Kidney (tissue), 13 donors: ENCODE measurements at regions not wholly inside any gene's neighbourhood (a gene's known extent, or its start where the extent isn't known, plus 50 kb on each side); places are given as distances from the start of the nearest gene placed in this dataset.

ENCODE experiments used
- DNase-seq, 5 donors: peaks; one replicate each; pipeline ENCODE4 v3.0.0-alpha.2; 2013 to 2020
- FAIRE-seq: peaks from 2 replicates; lab custom pipeline; 2012; peaks lifted over from hg19 to GRCh38; lab: Jason Lieb, UNC
- H3K27ac ChIP-seq, 2 donors: one replicate each; pipeline ENCODE4 v1.7.0; 2013; ENCODE audit warnings: low read depth in 2 of 2, low read length in 2 of 2, inconsistent platforms in 1 of 2
- H3K27me3 ChIP-seq: one replicate; pipeline ENCODE4 v1.7.1; 2013; ENCODE audit warnings: low read length, inconsistent platforms; ENCODE audit not compliant: control insufficient read depth, insufficient read depth
- H3K36me3 ChIP-seq, 3 donors: one replicate each; pipeline versions ENCODE4 v1.7.0 to v1.7.1; 2013; ENCODE audit warnings: low read length in 3 of 3, control low read depth in 1 of 3, inconsistent platforms in 1 of 3; ENCODE audit not compliant: insufficient read depth in 3 of 3, control insufficient read depth in 2 of 3
- H3K4me1 ChIP-seq, 3 donors: one replicate each; pipeline versions ENCODE4 v1.7.0 to v1.7.1; 2013; ENCODE audit warnings: low read length in 3 of 3, inconsistent platforms in 1 of 3, low read depth in 1 of 3; ENCODE audit not compliant: control insufficient read depth in 2 of 3, insufficient read depth in 2 of 3
- H3K4me3 ChIP-seq, 3 donors: one replicate each; pipeline versions ENCODE4 v1.7.0 to v1.8.1; 2013; ENCODE audit warnings: low read length in 3 of 3, control low read depth in 1 of 3, inconsistent platforms in 1 of 3
- H3K9ac ChIP-seq, 3 donors: one replicate each; pipeline versions ENCODE4 v1.7.0 to v1.7.1; 2013; ENCODE audit warnings: low read length in 3 of 3, control low read depth in 1 of 3, inconsistent platforms in 1 of 3
- H3K9me3 ChIP-seq, 3 donors: one replicate each; pipeline versions ENCODE4 v1.7.0 to v1.7.1; 2013; ENCODE audit warnings: low read length in 3 of 3, control low read depth in 1 of 3, inconsistent platforms in 1 of 3; ENCODE audit not compliant: control insufficient read depth in 2 of 3, insufficient read depth in 1 of 3
- intact Hi-C: fragments of 100-400 bp; cut with DNase I; formaldehyde crosslinking; loops from one replicate; pipeline ENCODE4 v1.11.1; 2022
- TF ChIP-seq, protein P1 (sequence below): IDR thresholded peaks from 3 replicates; pipeline ENCODE4 v1.5.1; 2012; ENCODE audit warnings: mild to moderate bottlenecking, moderate library complexity, borderline replicate concordance; ENCODE audit not compliant: insufficient read depth; ENCODE audit errors: extremely low read depth
- donor health status: control.
- donor health status: control.
- donor health status: control.
- donor health status: control.
- donor health status: control.
- donor health status: DM: yes; HTN: yes; CAD: no.
- donor health status: Normal renal cell carcinoma (clear cell type).

DNA sequence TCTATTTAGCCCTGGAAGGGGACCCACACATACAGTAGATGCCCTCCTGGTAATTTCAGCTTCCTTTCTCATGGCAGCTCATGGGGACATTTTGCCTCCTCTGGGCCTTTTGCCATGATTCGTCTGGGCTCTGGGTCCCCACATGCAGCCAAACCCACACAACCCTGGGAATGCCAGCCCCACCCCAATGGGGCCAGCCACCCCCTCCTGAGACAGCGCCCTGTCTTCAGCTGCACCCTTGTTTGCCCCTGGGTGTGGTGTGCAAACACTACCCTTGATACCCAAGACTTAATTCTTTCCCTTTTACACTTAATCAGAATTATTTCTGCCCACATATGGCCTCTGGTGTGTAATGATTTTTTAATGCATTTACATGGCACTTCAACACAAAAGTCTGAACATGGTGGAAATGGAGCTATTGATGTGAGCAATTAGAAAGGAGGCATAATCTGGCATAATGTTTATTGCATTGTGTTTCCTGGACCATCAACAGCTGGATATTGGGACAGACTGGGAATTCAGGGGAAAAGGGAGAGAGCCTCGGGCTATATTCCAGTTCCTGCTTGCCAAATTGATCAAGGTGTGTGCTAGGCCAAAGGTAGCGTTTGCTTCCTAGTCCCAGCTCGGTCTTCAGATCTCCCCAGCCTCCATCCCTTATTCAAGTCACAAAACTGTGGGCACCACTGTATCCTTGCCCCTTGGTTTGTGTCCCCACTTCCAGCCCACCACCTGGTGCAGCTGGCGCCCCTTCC, 85.0 kb upstream of the ANO1 start:
- H3K27ac ChIP-seq, result no peak overlapping the region
- no peak overlapping the region for H3K4me3 ChIP-seq
- no peaks in the 10 kb centered on the region for H3K4me1 ChIP-seq
- no peaks in the 10 kb centered on the region for H3K27me3 ChIP-seq
- DNase-seq, result no peak
- no peaks in the 10 kb centered on the region for H3K9me3 ChIP-seq
- H3K36me3 ChIP-seq, result no peaks in the 10 kb centered on the region
- TF ChIP-seq, protein P1, sequence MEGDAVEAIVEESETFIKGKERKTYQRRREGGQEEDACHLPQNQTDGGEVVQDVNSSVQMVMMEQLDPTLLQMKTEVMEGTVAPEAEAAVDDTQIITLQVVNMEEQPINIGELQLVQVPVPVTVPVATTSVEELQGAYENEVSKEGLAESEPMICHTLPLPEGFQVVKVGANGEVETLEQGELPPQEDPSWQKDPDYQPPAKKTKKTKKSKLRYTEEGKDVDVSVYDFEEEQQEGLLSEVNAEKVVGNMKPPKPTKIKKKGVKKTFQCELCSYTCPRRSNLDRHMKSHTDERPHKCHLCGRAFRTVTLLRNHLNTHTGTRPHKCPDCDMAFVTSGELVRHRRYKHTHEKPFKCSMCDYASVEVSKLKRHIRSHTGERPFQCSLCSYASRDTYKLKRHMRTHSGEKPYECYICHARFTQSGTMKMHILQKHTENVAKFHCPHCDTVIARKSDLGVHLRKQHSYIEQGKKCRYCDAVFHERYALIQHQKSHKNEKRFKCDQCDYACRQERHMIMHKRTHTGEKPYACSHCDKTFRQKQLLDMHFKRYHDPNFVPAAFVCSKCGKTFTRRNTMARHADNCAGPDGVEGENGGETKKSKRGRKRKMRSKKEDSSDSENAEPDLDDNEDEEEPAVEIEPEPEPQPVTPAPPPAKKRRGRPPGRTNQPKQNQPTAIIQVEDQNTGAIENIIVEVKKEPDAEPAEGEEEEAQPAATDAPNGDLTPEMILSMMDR, result no peak
- H3K9ac ChIP-seq, result no peak overlapping the region
- no peak for FAIRE-seq
- intact Hi-C loops, result no loop called here

DNA sequence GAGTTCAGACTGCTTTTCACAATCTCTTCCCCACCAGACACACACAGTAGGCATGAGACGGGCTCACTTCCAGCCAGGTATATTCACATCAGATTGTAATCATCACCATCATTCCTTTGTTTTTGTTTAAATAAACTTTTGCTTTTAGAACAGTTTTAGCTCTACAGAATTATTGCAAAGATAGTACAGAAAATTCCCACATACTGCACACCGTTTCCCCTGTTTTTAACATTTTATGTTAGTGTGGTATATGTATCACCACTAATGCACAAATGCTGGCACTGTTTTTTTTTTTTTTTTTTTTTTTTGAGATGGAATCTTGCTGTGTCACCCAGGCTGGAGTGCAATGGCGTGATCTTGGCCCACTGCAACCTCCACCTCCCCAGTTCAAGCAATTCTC, 83.3 kb upstream of the ANO1 start:
- no peak for FAIRE-seq
- Histone ChIP-seq H3K27ac (no peak overlapping the region), H3K9ac (no peak overlapping the region), H3K4me3 (no peak overlapping the region), H3K4me1 (no peaks in the 10 kb centered on the region), H3K27me3 (no peaks in the 10 kb centered on the region), H3K36me3 (no peaks in the 10 kb centered on the region), H3K9me3 (no peaks in the 10 kb centered on the region)
- no peak for DNase-seq
- intact Hi-C loops, result no loop called here
- TF ChIP-seq, protein P1, result no peak

DNA sequence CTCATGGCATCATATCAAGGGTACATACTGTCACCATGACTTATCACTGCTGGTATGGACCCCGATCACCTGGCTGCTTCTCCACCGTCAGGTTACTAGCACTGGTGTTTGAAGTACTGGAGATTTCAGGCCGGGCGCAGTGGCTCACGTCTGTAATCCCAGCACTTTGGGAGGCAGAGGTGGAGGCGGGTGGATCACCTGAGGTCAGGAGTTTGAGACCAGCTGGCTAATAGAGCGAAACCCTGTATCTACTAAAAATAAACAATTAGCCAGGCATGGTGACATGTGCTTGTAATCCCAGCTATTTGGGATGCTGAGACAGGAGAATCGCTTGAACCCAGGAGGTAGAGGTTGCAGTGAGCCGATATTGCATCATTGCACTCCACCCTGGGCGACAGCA, 82.4 kb upstream of the ANO1 start:
- Histone ChIP-seq H3K9ac (no peak overlapping the region), H3K27me3 (no peaks in the 10 kb centered on the region), H3K4me3 (no peak overlapping the region), H3K36me3 (no peaks in the 10 kb centered on the region), H3K4me1 (no peaks in the 10 kb centered on the region), H3K9me3 (no peaks in the 10 kb centered on the region), H3K27ac (no peak overlapping the region)
- intact Hi-C loops, result no loop called here
- FAIRE-seq (no peak), DNase-seq (no peak)
- TF ChIP-seq, protein P1, result no peak

DNA sequence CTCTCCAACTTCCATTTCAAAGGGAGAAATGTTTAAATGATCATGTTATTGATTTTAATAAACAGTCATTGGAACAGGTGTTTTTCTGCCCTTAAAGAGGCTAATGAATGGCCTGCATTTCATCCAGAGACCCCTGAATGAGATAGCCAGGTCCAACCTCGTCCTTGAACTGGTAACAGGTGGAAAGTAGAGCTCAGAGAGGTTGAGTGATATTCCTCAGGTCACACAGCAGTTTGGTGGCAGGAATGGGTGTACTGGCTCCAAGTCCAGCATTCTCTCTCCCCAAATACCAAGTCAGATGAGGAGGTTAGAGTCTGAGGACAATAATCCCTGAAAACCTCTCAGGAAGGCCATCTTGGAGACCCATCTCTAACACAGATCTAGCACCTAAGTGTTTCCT, 81.7 kb upstream of the ANO1 start:
- Histone ChIP-seq H3K27me3 (no peaks in the 10 kb centered on the region), H3K27ac (no peak overlapping the region), H3K9ac (no peak overlapping the region), H3K4me1 (no peaks in the 10 kb centered on the region), H3K4me3 (no peak overlapping the region), H3K9me3 (no peaks in the 10 kb centered on the region), H3K36me3 (no peaks in the 10 kb centered on the region)
- DNase-seq, result no peak
- no peak for FAIRE-seq
- TF ChIP-seq, protein P1, result no peak
- intact Hi-C loops, result no loop called here
